Ascending aorta (tissue), 2 donors: ENCODE measurements at regions not wholly inside any gene's neighbourhood (a gene's known extent, or its start where the extent isn't known, plus 50 kb on each side); places are given as distances from the start of the nearest gene placed in this dataset.

Experiments used
- DNase-seq, 2 donors: peaks; one replicate each; pipeline ENCODE4 v3.0.0-alpha.2; 2019; ENCODE audit warnings: low spot score in 2 of 2
- H3K27ac ChIP-seq, 2 donors: fragments of 200-600 bp; sonication (generic); one replicate each; pipeline ENCODE4 v1.5.1; 2016 to 2017; ENCODE audit warnings: mild to moderate bottlenecking in 1 of 2
- H3K27me3 ChIP-seq: fragments of 200-600 bp; sonication (generic); one replicate; pipeline ENCODE4 v1.5.1; 2017
- H3K36me3 ChIP-seq, 2 donors: fragments of 200-600 bp; sonication (generic); one replicate each; pipeline ENCODE4 v1.5.1; 2016
- H3K4me1 ChIP-seq, 2 donors: fragments of 200-600 bp; sonication (generic); one replicate each; pipeline ENCODE4 v1.5.1; 2016 to 2017; ENCODE audit warnings: mild to moderate bottlenecking in 1 of 2
- H3K4me3 ChIP-seq, 2 donors: fragments of 200-600 bp; sonication (generic); one replicate each; pipeline ENCODE4 v1.5.1; 2016 to 2017; ENCODE audit warnings: mild to moderate bottlenecking in 1 of 2
- H3K9me3 ChIP-seq, 2 donors: fragments of 200-600 bp; sonication (generic); one replicate each; pipeline ENCODE4 v1.5.1; 2016
- CTCF ChIP-seq, 3 experiments: fragments of 200-600 bp in 2 of 3; fragments of 450-650 bp in 1 of 3; sonication (generic) in 2 of 3; IDR thresholded peaks; one replicate each; pipeline ENCODE4 v1.5.1; 2016 to 2019; ENCODE audit warnings: antibody characterized with exemption in 3 of 3, mild to moderate bottlenecking in 1 of 3, moderate library complexity in 1 of 3
- intact Hi-C: fragments of 100-400 bp; cut with DNase I; formaldehyde crosslinking; loops from one replicate; pipeline ENCODE4 v1.15.1; 2023

- H3K4me1 ChIP-seq = no peaks in the 10 kb centered on the region
- H3K9me3 ChIP-seq = no peaks in the 10 kb centered on the region
- no peak overlapping the region for H3K4me3 ChIP-seq
- TF ChIP-seq CTCF (IDR thresholded peaks at IDR 0.05) = no peak
- H3K27ac ChIP-seq = no peak overlapping the region
- H3K27me3 ChIP-seq = no peaks in the 10 kb centered on the region
- intact Hi-C loops = no loop called here
- DNase-seq = no peak
- H3K36me3 ChIP-seq = no peaks in the 10 kb centered on the region
These were observed 93.4 kb downstream of the ZNF621 start for GRCh38 chr3:40618158-40618557.

GRCh38 chr3:40620151-40620550 is 95.4 kb downstream of the ZNF621 start:
- no peak for TF ChIP-seq CTCF (IDR thresholded peaks at IDR 0.05)
- intact Hi-C loops = no loop called here
- H3K36me3 ChIP-seq = no peaks in the 10 kb centered on the region
- DNase-seq = no peak
- H3K27ac ChIP-seq = no peak overlapping the region
- no peaks in the 10 kb centered on the region for H3K4me1 ChIP-seq
- peaks cover 0 to 9% of the 10 kb centered on the region in 2 donors for H3K9me3 ChIP-seq
- no peaks in the 10 kb centered on the region for H3K27me3 ChIP-seq
- no peak overlapping the region for H3K4me3 ChIP-seq

- Histone ChIP-seq H3K27ac (no peak overlapping the region), H3K4me1 (no peaks in the 10 kb centered on the region), H3K27me3 (no peaks in the 10 kb centered on the region), H3K9me3 (peaks cover 0 to 9% of the 10 kb centered on the region in 2 donors), H3K4me3 (no peak overlapping the region), H3K36me3 (no peaks in the 10 kb centered on the region)
- no peak for TF ChIP-seq CTCF (IDR thresholded peaks at IDR 0.05)
- intact Hi-C loops = no loop called here
- no peak for DNase-seq
These were observed 96.5 kb downstream of the ZNF621 start for GRCh38 chr3:40621252-40621651.

DNA sequence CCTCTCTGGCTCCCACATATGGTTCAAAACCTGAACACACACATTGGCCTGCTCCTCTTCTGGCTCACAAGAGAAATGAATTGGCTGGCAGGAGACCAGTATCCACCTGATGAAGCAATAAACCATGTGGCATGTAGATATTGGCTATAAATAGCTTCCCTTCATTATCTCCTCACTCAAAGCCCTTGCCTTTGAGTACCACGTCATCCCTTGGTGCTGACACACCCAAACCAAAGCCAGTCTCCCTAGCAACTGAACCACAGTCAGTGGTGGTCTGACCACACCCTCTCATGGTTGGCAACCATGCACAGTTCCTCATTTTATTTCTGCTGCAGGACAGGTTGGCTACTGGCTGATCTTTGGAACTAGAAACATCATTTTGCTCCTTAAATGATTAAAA is 98.8 kb downstream of the ZNF621 start:
- Histone ChIP-seq H3K27ac (no peak overlapping the region), H3K27me3 (no peaks in the 10 kb centered on the region), H3K9me3 (peaks cover 0 to 9% of the 10 kb centered on the region in 2 donors), H3K36me3 (no peaks in the 10 kb centered on the region), H3K4me3 (no peak overlapping the region), H3K4me1 (no peaks in the 10 kb centered on the region)
- DNase-seq = no peak
- intact Hi-C loops = no loop called here
- no peak for TF ChIP-seq CTCF (IDR thresholded peaks at IDR 0.05)

- Histone ChIP-seq H3K27me3 (no peaks in the 10 kb centered on the region), H3K36me3 (no peaks in the 10 kb centered on the region), H3K4me1 (no peaks in the 10 kb centered on the region), H3K4me3 (no peak overlapping the region), H3K9me3 (peaks cover 0 to 9% of the 10 kb centered on the region in 2 donors), H3K27ac (no peak overlapping the region)
- DNase-seq = no peak
- intact Hi-C loops = no loop called here
- no peak for TF ChIP-seq CTCF (IDR thresholded peaks at IDR 0.05)
These were observed 99.5 kb downstream of the ZNF621 start for GRCh38 chr3:40624189-40624769.

DNA sequence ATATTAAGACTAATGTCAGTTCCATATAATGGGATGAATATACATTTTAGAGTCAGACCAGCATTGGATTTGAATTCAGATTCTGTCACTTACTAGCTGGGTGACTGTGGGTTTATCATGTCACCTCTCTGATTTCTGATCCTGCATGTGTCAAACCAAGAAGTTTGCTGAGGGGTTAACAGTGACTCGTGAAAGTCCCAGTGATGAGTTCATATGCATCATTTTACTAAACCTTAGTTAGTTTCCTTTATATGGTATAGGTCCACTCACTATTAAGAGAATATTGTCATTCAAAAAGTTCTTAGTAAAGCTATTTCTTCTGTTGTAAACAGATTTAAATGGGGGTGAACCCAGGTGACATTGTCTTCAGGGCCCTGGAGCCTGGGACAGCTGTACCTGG is 102.3 kb downstream of the ZNF621 start:
- no peak for TF ChIP-seq CTCF (IDR thresholded peaks at IDR 0.05)
- Histone ChIP-seq H3K27ac (no peak overlapping the region), H3K27me3 (no peaks in the 10 kb centered on the region), H3K9me3 (peaks cover 0 to 10% of the 10 kb centered on the region in 2 donors), H3K36me3 (no peaks in the 10 kb centered on the region), H3K4me1 (no peaks in the 10 kb centered on the region), H3K4me3 (no peak overlapping the region)
- no peak for DNase-seq
- intact Hi-C loops = no loop called here
